Activated naive CD8-positive, alpha-beta T cell treated with anti-CD3 and anti-CD28 coated beads for 36 hours (primary cell): ENCODE measurements at regions not wholly inside any gene's neighbourhood (a gene's known extent, or its start where the extent isn't known, plus 50 kb on each side); places are given as distances from the start of the nearest gene placed in this dataset.

Experiments used
- DNase-seq: peaks from one replicate; pipeline ENCODE4 v3.0.0; 2021
- H3K27ac Mint-ChIP-seq: one replicate; pipeline ENCODE4 v1.8.0; 2022; ENCODE audit warnings: mild to moderate bottlenecking, moderate library complexity, mixed read lengths
- H3K27me3 Mint-ChIP-seq: one replicate; pipeline ENCODE4 v1.8.0; 2022; ENCODE audit warnings: mild to moderate bottlenecking, mixed read lengths
- H3K36me3 Mint-ChIP-seq: one replicate; pipeline ENCODE4 v1.8.0; 2021; ENCODE audit warnings: mild to moderate bottlenecking, mixed read lengths
- H3K4me1 Mint-ChIP-seq: one replicate; pipeline ENCODE4 v1.8.0; 2021; ENCODE audit warnings: mixed read lengths
- H3K4me3 Mint-ChIP-seq: one replicate; pipeline ENCODE4 v1.8.0; 2022; ENCODE audit warnings: mild to moderate bottlenecking, moderate library complexity, mixed read lengths
- H3K9me3 Mint-ChIP-seq: one replicate; pipeline ENCODE4 v1.8.0; 2022; ENCODE audit warnings: mixed read lengths

DNA sequence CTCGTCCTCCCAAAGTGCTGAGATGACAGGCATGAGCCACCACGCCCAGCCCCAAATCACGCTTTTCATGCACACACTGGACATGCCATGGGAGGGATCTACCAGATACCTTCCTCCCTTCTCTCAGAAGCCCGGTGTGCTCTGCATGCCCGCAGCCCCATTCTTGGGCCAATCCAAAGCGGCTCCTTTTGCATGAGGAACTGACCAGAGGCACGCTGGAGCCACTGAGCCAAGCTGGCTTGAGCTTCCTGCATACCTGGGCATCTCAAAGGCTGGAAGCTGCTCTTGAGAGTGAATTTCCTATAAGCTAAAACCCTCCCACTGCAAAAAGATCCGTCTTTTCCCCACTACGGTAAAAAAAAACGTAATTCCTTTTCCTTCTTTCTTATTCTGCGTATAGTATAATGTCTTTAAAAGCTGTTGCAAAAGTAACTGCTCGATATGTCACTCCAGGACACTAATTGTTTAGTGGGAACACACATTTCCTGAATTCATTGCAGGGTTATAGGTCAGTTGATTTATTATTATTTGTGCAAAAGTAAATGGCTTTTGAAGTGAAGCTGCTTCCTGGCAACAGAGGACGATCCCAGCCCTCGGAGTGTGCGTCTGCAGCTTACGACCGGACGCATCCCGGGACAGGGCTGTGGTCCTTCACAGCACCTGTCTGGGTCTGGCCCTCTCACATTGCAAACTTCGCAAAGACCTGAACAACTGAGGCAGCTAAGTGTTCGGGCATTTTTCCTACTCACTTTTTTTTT, 61.8 kb upstream of the ETS2 start:
- Mint-ChIP-seq H3K4me3 (no peak overlapping the region), H3K9me3 (peaks cover 2% of the 10 kb centered on the region), H3K36me3 (no peaks in the 10 kb centered on the region), H3K4me1 (peaks cover 10% of the 10 kb centered on the region), H3K27me3 (no peaks in the 10 kb centered on the region), H3K27ac (no peak overlapping the region)
- DNase-seq: no peak

- H3K4me3 Mint-ChIP-seq: no peak overlapping the region
- no peak overlapping the region for H3K27ac Mint-ChIP-seq
- DNase-seq: no peak
Observed at GRCh38 chr21:38744861-38745260, 60.9 kb upstream of the ETS2 start.

DNA sequence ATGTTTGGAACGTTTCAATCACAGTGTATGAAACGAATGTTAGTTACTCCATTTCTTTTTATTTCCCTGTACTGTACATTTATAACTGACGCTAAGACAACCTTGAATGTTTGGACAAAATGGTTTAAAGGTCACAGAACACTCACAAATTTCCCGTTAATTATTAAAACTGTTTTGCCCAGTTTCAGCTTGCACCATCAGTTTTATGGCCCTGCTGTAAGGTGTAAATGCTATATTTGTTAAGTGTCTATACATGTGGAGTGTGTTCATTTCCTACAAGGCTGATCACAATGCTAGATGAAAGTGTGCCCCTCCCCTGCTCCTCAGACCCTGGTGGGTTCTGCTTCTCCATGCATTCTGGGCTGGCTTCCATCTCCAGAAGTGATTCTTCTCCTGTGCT, 57.9 kb upstream of the ETS2 start:
- no peak overlapping the region for H3K27ac Mint-ChIP-seq
- H3K36me3 Mint-ChIP-seq: no peaks in the 10 kb centered on the region
- no peaks in the 10 kb centered on the region for H3K27me3 Mint-ChIP-seq
- no peaks in the 10 kb centered on the region for H3K4me1 Mint-ChIP-seq
- no peak overlapping the region for H3K4me3 Mint-ChIP-seq
- H3K9me3 Mint-ChIP-seq: peaks cover 2% of the 10 kb centered on the region
- DNase-seq: no peak

More at GRCh38 chr21:38744861-38745260, 60.9 kb upstream of the ETS2 start:
- Mint-ChIP-seq H3K36me3 (no peaks in the 10 kb centered on the region), H3K27me3 (no peaks in the 10 kb centered on the region), H3K9me3 (peaks cover 2% of the 10 kb centered on the region), H3K4me1 (peaks cover 10% of the 10 kb centered on the region)

DNA sequence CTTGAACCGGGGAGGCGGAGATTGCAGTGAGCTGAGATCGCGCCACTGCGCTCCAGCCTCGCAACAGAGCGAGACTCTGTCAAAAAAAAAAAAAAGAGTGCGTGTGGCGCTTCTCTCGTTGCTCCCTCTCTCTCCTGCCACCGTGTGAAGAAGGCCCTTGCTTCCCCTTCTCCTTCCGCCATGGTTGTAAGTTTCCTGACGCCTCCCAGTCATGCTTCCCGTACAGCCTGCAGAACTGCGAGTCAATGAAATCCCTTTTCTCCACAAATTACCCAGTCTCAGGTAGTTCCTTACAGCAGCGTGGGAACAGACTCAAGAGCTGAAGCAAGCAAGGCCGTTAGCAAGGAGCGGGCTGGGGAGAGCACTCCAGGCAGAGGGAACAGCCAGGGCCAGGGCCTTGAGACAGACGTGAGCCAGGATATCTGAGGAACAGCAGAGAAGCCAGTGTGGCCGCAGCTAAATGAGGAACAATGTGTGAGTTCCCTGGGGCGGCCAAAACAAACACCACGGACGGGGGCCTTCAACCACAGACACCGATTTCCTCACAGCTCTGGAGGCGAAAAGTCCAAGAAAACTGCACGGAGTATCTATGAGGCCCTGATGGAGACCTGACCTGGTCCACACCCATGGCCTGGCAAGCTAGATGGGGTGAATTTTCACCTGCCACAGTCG, 54.2 kb upstream of the ETS2 start:
- Mint-ChIP-seq H3K27ac (no peak overlapping the region), H3K9me3 (peaks cover 2% of the 10 kb centered on the region), H3K4me1 (peaks cover 9% of the 10 kb centered on the region), H3K4me3 (no peak overlapping the region), H3K36me3 (no peaks in the 10 kb centered on the region), H3K27me3 (no peaks in the 10 kb centered on the region)
- DNase-seq: no peak

GRCh38 chr21:38752051-38752505, 53.7 kb upstream of the ETS2 start:
- no peaks in the 10 kb centered on the region for H3K9me3 Mint-ChIP-seq
- peaks cover 9% of the 10 kb centered on the region for H3K4me1 Mint-ChIP-seq
- no peak overlapping the region for H3K27ac Mint-ChIP-seq
- no peaks in the 10 kb centered on the region for H3K36me3 Mint-ChIP-seq
- no peaks in the 10 kb centered on the region for H3K27me3 Mint-ChIP-seq
- no peak for DNase-seq
- H3K4me3 Mint-ChIP-seq: no peak overlapping the region

DNA sequence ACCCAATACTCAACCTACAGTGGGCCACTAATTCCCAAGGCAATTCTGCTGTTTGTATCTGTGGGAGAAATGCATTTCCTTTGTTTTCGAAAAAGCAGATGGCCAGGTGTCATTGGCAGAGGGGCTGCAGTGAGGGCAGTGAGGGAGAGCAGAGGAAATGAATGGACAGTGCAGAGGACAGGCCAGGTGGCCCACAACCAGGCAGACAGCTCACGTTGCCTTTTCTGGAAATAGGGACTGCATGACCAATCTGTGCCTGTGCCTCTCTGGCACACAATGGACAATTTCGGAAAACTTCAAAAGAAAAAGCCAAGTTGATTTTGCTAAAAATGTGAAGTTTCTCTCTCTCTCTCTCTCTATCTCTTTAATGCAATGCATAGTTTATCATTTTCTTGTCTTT, 52.6 kb upstream of the ETS2 start:
- Mint-ChIP-seq H3K36me3 (no peaks in the 10 kb centered on the region), H3K4me1 (peaks cover 9% of the 10 kb centered on the region), H3K4me3 (no peak overlapping the region), H3K27me3 (no peaks in the 10 kb centered on the region), H3K27ac (no peak overlapping the region), H3K9me3 (no peaks in the 10 kb centered on the region)
- DNase-seq: no peak

DNA sequence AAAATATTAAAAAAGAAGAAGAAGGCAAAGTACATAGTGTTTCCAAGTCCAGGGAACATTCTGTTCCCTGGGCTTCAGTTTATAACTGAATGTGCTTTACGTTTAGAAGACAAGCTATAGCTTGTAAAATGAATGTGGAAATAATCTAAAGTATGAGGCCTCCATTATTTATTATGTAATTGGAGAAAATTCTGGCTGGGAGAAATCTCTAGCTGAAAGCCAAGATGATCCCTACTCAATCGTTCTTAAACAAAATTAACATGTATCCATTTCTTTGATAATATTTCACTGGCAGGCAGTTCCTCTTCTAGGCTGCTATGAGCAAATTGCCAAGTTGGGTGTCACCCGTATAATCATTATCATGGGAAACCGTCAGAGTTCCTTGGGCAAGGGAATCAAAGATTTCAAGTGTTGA, 52.2 kb upstream of the ETS2 start:
- Mint-ChIP-seq H3K27ac (no peak overlapping the region), H3K4me1 (peaks cover 9% of the 10 kb centered on the region), H3K9me3 (no peaks in the 10 kb centered on the region), H3K27me3 (no peaks in the 10 kb centered on the region), H3K36me3 (no peaks in the 10 kb centered on the region), H3K4me3 (no peak overlapping the region)
- no peak for DNase-seq
